Chondrocyte (in vitro differentiated cells): ENCODE measurements at regions not wholly inside any gene's neighbourhood (a gene's known extent, or its start where the extent isn't known, plus 50 kb on each side); places are given as distances from the start of the nearest gene placed in this dataset.

ENCODE experiments used
- DNase-seq: peaks from one replicate; pipeline ENCODE4 v3.0.0; 2021; ENCODE audit warnings: mixed read lengths, low spot score
- H3K27ac Mint-ChIP-seq: one replicate; pipeline ENCODE4 v1.8.0; 2021; ENCODE audit warnings: mild to moderate bottlenecking, moderate library complexity, mixed read lengths; ENCODE audit not compliant: unreplicated experiment
- H3K27me3 Mint-ChIP-seq: 2 replicates; pipeline ENCODE4 v1.8.0; 2021; ENCODE audit warnings: low read depth, mixed read lengths
- H3K36me3 Mint-ChIP-seq: 2 replicates; pipeline ENCODE4 v1.8.0; 2021; ENCODE audit warnings: low read depth, mixed read lengths
- H3K4me1 Mint-ChIP-seq: 2 replicates; pipeline ENCODE4 v1.8.0; 2021; ENCODE audit warnings: low read depth, mild to moderate bottlenecking, mixed read lengths
- H3K4me3 Mint-ChIP-seq: one replicate; pipeline ENCODE4 v1.8.0; 2021; ENCODE audit warnings: mild to moderate bottlenecking, moderate library complexity, mixed read lengths; ENCODE audit not compliant: unreplicated experiment
- H3K9me3 Mint-ChIP-seq: 2 replicates; pipeline ENCODE4 v1.8.0; 2021; ENCODE audit warnings: low read depth, mixed read lengths
- TF ChIP-seq, protein P1 (sequence below): fragments of 200-600 bp; sonication (generic); IDR thresholded peaks from 2 replicates; pipeline ENCODE4 v1.5.0; 2021; ENCODE audit warnings: antibody characterized with exemption, mild to moderate bottlenecking, moderate library complexity

DNA sequence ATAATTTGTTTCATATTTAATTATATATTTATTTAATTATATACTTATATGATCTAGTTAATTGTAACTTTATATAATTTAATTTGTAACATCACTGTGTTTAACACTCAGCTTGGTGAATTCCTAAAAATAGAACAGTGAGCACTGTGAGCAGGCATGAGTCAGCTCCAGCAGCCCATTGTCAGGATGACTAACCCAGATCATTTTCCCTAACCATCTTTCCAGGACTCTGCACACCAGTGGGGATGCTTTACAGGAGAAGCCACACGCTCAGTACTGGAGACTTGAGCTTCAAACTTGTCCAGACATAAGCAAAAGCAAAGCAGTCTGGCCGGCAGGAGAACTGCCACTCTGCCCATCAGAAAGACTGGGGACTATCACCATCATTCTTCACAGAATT, 446.2 kb upstream of the TRPC7 start:
- H3K4me3 Mint-ChIP-seq = no peak overlapping the region
- no peaks in the 10 kb centered on the region for H3K9me3 Mint-ChIP-seq
- H3K36me3 Mint-ChIP-seq = no peaks in the 10 kb centered on the region
- H3K27ac Mint-ChIP-seq = peak overlapping the region; percentile 89
- H3K4me1 Mint-ChIP-seq = peaks cover 19% of the 10 kb centered on the region
- DNase-seq = no peak
- peaks cover 6% of the 10 kb centered on the region for H3K27me3 Mint-ChIP-seq
- TF ChIP-seq, protein P1, sequence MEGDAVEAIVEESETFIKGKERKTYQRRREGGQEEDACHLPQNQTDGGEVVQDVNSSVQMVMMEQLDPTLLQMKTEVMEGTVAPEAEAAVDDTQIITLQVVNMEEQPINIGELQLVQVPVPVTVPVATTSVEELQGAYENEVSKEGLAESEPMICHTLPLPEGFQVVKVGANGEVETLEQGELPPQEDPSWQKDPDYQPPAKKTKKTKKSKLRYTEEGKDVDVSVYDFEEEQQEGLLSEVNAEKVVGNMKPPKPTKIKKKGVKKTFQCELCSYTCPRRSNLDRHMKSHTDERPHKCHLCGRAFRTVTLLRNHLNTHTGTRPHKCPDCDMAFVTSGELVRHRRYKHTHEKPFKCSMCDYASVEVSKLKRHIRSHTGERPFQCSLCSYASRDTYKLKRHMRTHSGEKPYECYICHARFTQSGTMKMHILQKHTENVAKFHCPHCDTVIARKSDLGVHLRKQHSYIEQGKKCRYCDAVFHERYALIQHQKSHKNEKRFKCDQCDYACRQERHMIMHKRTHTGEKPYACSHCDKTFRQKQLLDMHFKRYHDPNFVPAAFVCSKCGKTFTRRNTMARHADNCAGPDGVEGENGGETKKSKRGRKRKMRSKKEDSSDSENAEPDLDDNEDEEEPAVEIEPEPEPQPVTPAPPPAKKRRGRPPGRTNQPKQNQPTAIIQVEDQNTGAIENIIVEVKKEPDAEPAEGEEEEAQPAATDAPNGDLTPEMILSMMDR = no peak

DNA sequence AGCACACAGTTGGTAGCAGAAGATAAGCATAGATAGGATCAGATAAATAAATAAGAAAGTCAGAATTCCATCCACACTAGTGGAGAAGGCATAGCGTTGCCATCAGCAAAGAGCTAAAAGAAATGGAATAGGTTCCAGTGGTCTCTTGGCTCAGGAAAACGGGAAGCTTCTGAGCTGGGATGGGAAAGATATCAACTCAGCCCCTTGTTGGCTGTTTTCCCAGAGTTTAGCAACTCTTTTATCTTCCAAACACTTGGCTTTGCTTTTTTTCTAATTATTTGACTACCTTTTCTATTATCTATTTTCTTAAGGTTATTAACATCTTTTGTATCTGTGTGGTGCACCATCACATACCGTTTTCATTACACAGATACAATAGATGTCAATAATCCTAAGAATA, 445.7 kb upstream of the TRPC7 start:
- no peak overlapping the region for H3K27ac Mint-ChIP-seq
- no peak overlapping the region for H3K4me3 Mint-ChIP-seq
- TF ChIP-seq, protein P1 = no peak
- DNase-seq = no peak
- no peaks in the 10 kb centered on the region for H3K36me3 Mint-ChIP-seq
- H3K27me3 Mint-ChIP-seq = peaks cover 7% of the 10 kb centered on the region
- peaks cover 19% of the 10 kb centered on the region for H3K4me1 Mint-ChIP-seq
- no peaks in the 10 kb centered on the region for H3K9me3 Mint-ChIP-seq

DNA sequence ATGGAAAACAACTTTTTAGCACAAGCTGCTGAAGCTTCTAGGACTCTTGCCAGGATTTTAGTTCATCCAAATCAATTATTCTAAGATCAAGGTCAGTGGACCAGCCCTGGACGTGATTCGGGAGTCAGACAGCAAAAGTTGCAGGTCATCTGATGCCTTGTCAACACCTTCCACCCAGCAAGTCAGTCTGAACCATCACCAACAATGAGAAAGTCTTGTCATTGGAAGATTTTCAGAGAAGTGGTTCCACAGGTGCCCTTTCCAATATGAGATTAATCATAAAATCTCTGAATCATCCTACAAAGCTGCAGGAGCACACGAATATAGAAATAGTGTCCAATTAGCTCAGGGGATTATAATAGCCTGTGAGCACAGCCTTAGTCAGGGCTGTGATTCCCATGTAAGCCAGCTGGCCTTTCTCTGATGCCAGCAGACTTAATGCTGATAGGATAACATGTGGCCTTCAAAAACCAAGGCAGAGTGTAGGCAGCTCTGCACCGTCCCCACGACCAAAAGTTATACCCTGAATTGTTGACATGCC, 445.0 kb upstream of the TRPC7 start:
- Mint-ChIP-seq H3K4me3 (no peak overlapping the region), H3K4me1 (peaks cover 19% of the 10 kb centered on the region), H3K27ac (no peak overlapping the region), H3K27me3 (peaks cover 8% of the 10 kb centered on the region), H3K9me3 (no peaks in the 10 kb centered on the region), H3K36me3 (no peaks in the 10 kb centered on the region)
- no peak for DNase-seq
- TF ChIP-seq, protein P1 = no peak

DNA sequence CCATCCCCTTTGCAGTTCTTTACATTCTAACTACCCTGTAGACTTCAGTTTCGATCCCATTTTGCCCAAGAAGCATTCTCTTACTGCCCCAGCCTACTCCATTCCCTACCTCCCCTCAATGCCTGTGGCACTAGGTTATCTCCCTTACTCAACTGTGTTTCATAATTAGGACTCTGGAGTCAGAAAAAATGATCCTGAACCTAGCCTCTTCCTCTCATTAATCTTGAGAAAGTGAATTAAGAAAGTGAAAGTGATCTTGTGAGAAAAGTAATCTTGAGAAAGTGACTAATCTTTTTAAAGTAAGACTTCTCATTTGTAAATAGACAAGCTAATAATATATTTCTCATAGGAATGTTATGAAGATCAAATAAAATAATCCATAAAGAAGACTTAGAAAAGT, 444.0 kb upstream of the TRPC7 start:
- H3K9me3 Mint-ChIP-seq = no peaks in the 10 kb centered on the region
- no peak for DNase-seq
- TF ChIP-seq, protein P1 = no peak
- H3K4me1 Mint-ChIP-seq = peaks cover 19% of the 10 kb centered on the region
- H3K27ac Mint-ChIP-seq = peak overlapping the region; percentile 27
- peaks cover 11% of the 10 kb centered on the region for H3K27me3 Mint-ChIP-seq
- no peak overlapping the region for H3K4me3 Mint-ChIP-seq
- H3K36me3 Mint-ChIP-seq = no peaks in the 10 kb centered on the region

DNA sequence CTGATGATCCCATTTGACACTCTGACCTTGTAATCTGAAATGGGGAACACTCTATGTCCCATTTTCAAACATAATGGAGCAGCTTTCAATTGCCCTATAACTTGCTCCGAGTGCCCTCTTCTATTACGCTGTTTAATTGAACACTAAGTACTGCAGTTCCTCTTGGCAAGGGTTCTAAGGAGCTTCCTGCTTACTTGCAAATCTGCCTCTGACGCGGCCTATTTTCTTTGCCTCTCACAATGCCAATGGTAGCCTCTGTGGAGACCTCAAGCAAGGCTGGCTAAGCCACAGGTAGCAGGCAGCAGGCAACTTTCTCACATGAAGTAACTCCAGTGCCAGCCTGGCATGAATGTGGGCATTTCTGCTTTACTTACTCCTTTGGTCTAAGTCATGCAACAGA, 443.4 kb upstream of the TRPC7 start:
- no peak for DNase-seq
- peaks cover 12% of the 10 kb centered on the region for H3K27me3 Mint-ChIP-seq
- TF ChIP-seq, protein P1 = no peak
- no peaks in the 10 kb centered on the region for H3K36me3 Mint-ChIP-seq
- H3K4me3 Mint-ChIP-seq = no peak overlapping the region
- H3K27ac Mint-ChIP-seq = no peak overlapping the region
- H3K4me1 Mint-ChIP-seq = peaks cover 19% of the 10 kb centered on the region
- H3K9me3 Mint-ChIP-seq = no peaks in the 10 kb centered on the region
